ENCODE measurements at regions not wholly inside any gene's neighbourhood (a gene's known extent, or its start where the extent isn't known, plus 50 kb on each side); places are given as distances from the start of the nearest gene placed in this dataset.

- H2AK5ac ChIP-seq (ENCODE audit: low read depth, low read length) = no peak overlapping the region
- no peak overlapping the region for H2BK15ac ChIP-seq (ENCODE audit: low read length)
- H3K79me1 ChIP-seq (ENCODE audit: low read depth, low read length) = no peaks in the 10 kb centered on the region
- peaks cover 0 to 6% (median 0%) of the 10 kb centered on the region in 4 experiments; a peak in 1 of 7 replicates for H3K4me1 ChIP-seq (replicated peaks in 1 of 4; ENCODE audit: control insufficient read depth in 3 of 4, insufficient read depth in 4 of 4, low read length in 3 of 4)
- no peak overlapping the region for H3K14ac ChIP-seq (ENCODE audit: insufficient read length)
- no peak overlapping the region for H3K4me2 ChIP-seq (ENCODE audit: insufficient read depth in 1 of 2, low read depth in 2 of 2, low read length in 2 of 2)
- H2BK5ac ChIP-seq (ENCODE audit: low read depth, low read length) = no peak overlapping the region
- FAIRE-seq (no peak), DNase-seq (ENCODE audit: low read depth in 1 of 2, low spot score in 2 of 2) (no peak)
- H3K18ac ChIP-seq (ENCODE audit: extremely low read depth, low read length) = no peak overlapping the region
- H4K91ac ChIP-seq (replicated peaks; ENCODE audit: insufficient read length, low read length) = no peak overlapping the region
- H4K8ac ChIP-seq (ENCODE audit: extremely low read depth, insufficient read depth, low read length) = no peak overlapping the region
- no peaks in the 10 kb centered on the region for H3K79me2 ChIP-seq (ENCODE audit: control insufficient read depth in 1 of 2, insufficient read depth in 2 of 2, low read length in 2 of 2)
- H3K9ac ChIP-seq (replicated peaks in 1 of 4; ENCODE audit: extremely low read depth in 1 of 4, low read depth in 3 of 4, low read length in 3 of 4) = no peak overlapping the region
- no peak overlapping the region for H4K5ac ChIP-seq (ENCODE audit: insufficient read length, low read depth, low read length)
- ChIA-PET POLR2A (ENCODE audit: partially characterized antibody) (no interaction called here), CTCF (ENCODE audit: partially characterized antibody) (interaction anchor here (0.9 to 1.6 kb wide), 3 partner anchors 10 to 204 kb away, joined by 3 to 4 read pairs (median 4); no protein-coding TSS in a partner anchor)
- H3K4ac ChIP-seq (replicated peaks; ENCODE audit: insufficient read length, low read depth, low read length) = no peak overlapping the region
- no peaks in the 10 kb centered on the region for H3K9me3 ChIP-seq (ENCODE audit: insufficient read depth in 2 of 2, low read depth in 1 of 2, low read length in 1 of 2)
- H3K4me3 ChIP-seq (ENCODE audit: extremely low read depth in 1 of 4, insufficient read depth in 2 of 4, low read depth in 3 of 4, low read length in 4 of 4) = no peak overlapping the region
- H3K56ac ChIP-seq (replicated peaks; ENCODE audit: insufficient read length, low read depth, low read length) = no peak overlapping the region
- H2BK12ac ChIP-seq (ENCODE audit: low read depth, low read length) = no peak overlapping the region
- no peak overlapping the region for H3K27ac ChIP-seq (ENCODE audit: low read depth, low read length)
- no peak overlapping the region for H2BK20ac ChIP-seq (ENCODE audit: low read length)
- WGBS, 2 experiments (ENCODE audit: extremely low coverage in 1 of 2, insufficient coverage in 1 of 2, insufficient read length in 1 of 2, insufficient replicate concordance in 2 of 2, low coverage in 1 of 2, low lambda C conversion rate in 2 of 2, missing lambda C conversion rate in 1 of 2) = 77% methylated on average over 9 of the region's 9 CpGs; no CpG with 5 or more reads in 1 of the 2 experiments
- no peak overlapping the region for H2AFZ ChIP-seq (ENCODE audit: low read length)
- H3K23ac ChIP-seq (ENCODE audit: insufficient read length) = no peak overlapping the region
- no peak overlapping the region for H2BK120ac ChIP-seq (replicated peaks; ENCODE audit: low read depth, low read length)
- H3K27me3 ChIP-seq (replicated peaks in 1 of 4; ENCODE audit: control insufficient read depth in 3 of 4, extremely low read depth in 1 of 4, insufficient read depth in 3 of 4, low read length in 3 of 4) = no peaks in the 10 kb centered on the region
- H3K23me2 ChIP-seq (ENCODE audit: low read depth, low read length) = no peaks in the 10 kb centered on the region
- no peaks in the 10 kb centered on the region; a peak in 1 of 8 replicates for H3K36me3 ChIP-seq (ENCODE audit: control insufficient read depth in 2 of 4, insufficient read depth in 4 of 4, low read length in 3 of 4)
- H4K20me1 ChIP-seq (replicated peaks in 1 of 2; ENCODE audit: control insufficient read depth in 1 of 2, insufficient read depth in 2 of 2, low read length in 2 of 2) = no peaks in the 10 kb centered on the region
- TF ChIP-seq SAP30 (IDR thresholded peaks at IDR 0.05; ENCODE audit: insufficient read depth, insufficient replicate concordance, low read length) (no peak), FOSL1 (IDR thresholded peaks at IDR 0.05; ENCODE audit: insufficient read depth, low read depth, low read length) (no peak), EGR1 (IDR thresholded peaks at IDR 0.05; ENCODE audit: borderline replicate concordance, low read depth, low read length) (no peak), BACH1 (IDR thresholded peaks at IDR 0.05; ENCODE audit: low read length) (no peak), MAX (IDR thresholded peaks at IDR 0.05) (no peak), CHD2 (IDR thresholded peaks at IDR 0.05; ENCODE audit: low read length) (no peak), GABPA (IDR thresholded peaks at IDR 0.05; ENCODE audit: borderline replicate concordance, insufficient read depth, low read length) (no peak), TAF7 (optimal IDR thresholded peaks at IDR 0.05; ENCODE audit: borderline replicate concordance, low read depth, low read length) (no peak), SIX5 (IDR thresholded peaks at IDR 0.05; ENCODE audit: low read depth, low read length) (no peak), NRF1 (IDR thresholded peaks at IDR 0.05; ENCODE audit: low read depth, low read length) (no peak), TEAD4 (IDR thresholded peaks at IDR 0.05; ENCODE audit: low read depth, low read length) (no peak), CEBPB (IDR thresholded peaks at IDR 0.05; ENCODE audit: low read depth, low read length) (no peak), TAF1 (IDR thresholded peaks at IDR 0.05; ENCODE audit: low read depth, low read length) (no peak), EP300 (IDR thresholded peaks at IDR 0.05; ENCODE audit: borderline replicate concordance in 1 of 2, low read depth in 2 of 2, low read length in 2 of 2) (no peak), JUN (IDR thresholded peaks at IDR 0.05; ENCODE audit: low read depth, low read length) (no peak)
These were observed 118.4 kb upstream of the SGK1 start for GRCh38 chr6:134436281-134436815.
